B cell (primary cell): ENCODE measurements at regions not wholly inside any gene's neighbourhood (a gene's known extent, or its start where the extent isn't known, plus 50 kb on each side); places are given as distances from the start of the nearest gene placed in this dataset.

Source experiments
- CTCF ChIP-seq: fragments of 200-600 bp; IDR thresholded peaks from one replicate; pipeline ENCODE4 v1.8.0; 2022; ENCODE audit warnings: antibody characterized with exemption, mild to moderate bottlenecking
- EZH2 ChIP-seq: IDR thresholded peaks from 2 replicates; pipeline ENCODE4 v1.6.1; 2012; ENCODE audit warnings: borderline replicate concordance, low read depth, mild to moderate bottlenecking, moderate library complexity, low read length; ENCODE audit not compliant: insufficient read depth, poor library complexity, severe bottlenecking

DNA sequence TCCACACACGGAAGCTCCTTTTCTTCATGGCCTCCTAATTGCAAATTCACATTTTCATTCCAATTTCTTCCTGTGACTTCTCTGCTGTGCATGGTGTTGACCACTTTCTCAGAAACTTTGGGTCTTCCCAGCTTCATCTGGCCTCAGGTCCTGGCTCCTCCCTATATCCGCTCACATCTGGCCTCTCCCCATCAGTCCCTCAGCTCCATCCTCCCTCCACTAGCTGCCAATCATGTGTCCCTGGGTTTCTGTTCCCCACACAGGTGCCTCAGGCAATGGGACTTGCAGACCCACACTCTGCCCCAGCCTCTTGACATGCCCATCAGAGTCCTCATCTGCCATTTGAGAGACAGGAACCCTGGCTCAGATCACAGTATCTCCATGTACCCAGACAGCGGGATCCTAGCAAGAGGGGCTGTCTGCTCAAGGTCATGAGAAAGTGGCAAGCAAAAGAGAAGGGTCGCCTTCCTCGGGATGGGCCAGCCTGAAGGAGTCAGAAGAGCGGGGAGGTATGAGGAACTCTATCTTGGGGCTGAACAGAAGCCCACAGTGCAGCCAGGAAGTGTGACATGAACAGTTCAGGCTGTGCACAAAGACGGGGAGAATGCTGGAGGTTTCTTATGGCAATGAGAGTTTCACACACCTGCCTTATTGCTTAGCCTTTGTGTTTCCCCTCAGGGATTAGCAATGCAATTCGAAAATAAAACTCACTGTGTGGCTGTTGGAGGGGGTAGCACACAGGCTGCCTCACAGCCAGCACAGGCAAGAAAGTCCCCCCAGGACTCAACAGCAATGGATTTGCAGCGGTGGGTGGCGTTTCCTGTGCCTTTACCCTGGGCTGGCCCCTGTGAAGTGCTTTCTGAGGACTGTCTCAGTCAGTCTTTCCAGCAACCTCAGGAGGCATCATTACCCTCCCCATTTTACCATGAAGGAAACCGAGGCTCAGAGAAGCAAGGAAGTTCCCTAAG is 69.5 kb downstream of the COPS8 start:
- TF ChIP-seq CTCF (no peak), EZH2 (no peak)
